A549 (cell line): ENCODE measurements at regions not wholly inside any gene's neighbourhood (a gene's known extent, or its start where the extent isn't known, plus 50 kb on each side); places are given as distances from the start of the nearest gene placed in this dataset.

Experiments used
- CEBPB ChIP-seq, 2 experiments: fragments of >200 bp in 1 of 2; sonication (Bioruptor Twin) in 1 of 2; formaldehyde crosslinking in 1 of 2; IDR thresholded peaks; 2 replicates each; pipeline ENCODE4 v1.6.1; 2012 to 2016
- GATA3 ChIP-seq: IDR thresholded peaks from 2 replicates; pipeline ENCODE4 v1.6.1; 2012; ENCODE audit warnings: borderline replicate concordance
- TF ChIP-seq, protein P1 (sequence below): IDR thresholded peaks from 2 replicates; pipeline ENCODE4 v1.6.1; 2012
- TF ChIP-seq, protein P2 (sequence below): fragments of >200 bp; sonication (Bioruptor Twin); formaldehyde crosslinking; IDR thresholded peaks from 3 replicates; pipeline ENCODE4 v1.5.1; 2016
- TF ChIP-seq, protein P3 (sequence below): fragments of 200-600 bp; sonication (generic); IDR thresholded peaks from 2 replicates; pipeline ENCODE4 v1.6.1; 2016; ENCODE audit warnings: antibody characterized with exemption, mild to moderate bottlenecking, moderate library complexity

DNA sequence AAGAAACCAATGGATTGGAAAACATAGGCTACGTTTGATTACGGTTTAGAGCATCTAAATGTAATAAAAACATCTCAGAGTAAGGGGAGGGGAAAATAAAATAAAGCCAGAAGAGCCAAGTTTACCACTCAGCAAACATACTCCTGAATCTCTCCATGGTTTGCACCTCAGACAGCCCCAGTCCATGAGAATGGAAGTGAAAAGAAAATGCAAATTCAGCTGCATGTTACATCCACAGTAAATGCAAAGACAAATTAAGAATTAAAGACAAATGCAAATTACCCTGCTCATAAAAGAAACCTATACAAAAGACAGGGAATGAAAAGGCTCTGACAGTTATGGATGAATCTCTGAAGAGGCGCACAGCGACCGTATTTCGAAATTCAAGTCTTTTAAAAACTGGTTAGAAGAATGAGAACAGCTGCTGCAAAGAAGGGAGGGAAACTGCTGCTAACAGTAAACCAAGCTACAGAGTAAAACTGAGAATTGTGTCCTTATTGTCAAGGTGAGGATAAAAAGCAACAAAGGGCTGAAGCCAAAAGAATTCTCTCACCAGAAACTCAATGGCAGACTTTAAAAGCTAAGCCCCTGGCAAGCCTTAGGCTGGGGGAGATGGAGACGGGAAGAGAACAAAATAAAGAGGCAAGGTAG is 197.9 kb upstream of the ACVR2A start:
- TF ChIP-seq GATA3 (no peak), CEBPB (IDR thresholded peaks at IDR 0.05) (no peak)
- TF ChIP-seq, protein P1, sequence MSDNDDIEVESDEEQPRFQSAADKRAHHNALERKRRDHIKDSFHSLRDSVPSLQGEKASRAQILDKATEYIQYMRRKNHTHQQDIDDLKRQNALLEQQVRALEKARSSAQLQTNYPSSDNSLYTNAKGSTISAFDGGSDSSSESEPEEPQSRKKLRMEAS: no peak
- TF ChIP-seq, protein P2, sequence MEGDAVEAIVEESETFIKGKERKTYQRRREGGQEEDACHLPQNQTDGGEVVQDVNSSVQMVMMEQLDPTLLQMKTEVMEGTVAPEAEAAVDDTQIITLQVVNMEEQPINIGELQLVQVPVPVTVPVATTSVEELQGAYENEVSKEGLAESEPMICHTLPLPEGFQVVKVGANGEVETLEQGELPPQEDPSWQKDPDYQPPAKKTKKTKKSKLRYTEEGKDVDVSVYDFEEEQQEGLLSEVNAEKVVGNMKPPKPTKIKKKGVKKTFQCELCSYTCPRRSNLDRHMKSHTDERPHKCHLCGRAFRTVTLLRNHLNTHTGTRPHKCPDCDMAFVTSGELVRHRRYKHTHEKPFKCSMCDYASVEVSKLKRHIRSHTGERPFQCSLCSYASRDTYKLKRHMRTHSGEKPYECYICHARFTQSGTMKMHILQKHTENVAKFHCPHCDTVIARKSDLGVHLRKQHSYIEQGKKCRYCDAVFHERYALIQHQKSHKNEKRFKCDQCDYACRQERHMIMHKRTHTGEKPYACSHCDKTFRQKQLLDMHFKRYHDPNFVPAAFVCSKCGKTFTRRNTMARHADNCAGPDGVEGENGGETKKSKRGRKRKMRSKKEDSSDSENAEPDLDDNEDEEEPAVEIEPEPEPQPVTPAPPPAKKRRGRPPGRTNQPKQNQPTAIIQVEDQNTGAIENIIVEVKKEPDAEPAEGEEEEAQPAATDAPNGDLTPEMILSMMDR: no peak
- TF ChIP-seq, protein P3, sequence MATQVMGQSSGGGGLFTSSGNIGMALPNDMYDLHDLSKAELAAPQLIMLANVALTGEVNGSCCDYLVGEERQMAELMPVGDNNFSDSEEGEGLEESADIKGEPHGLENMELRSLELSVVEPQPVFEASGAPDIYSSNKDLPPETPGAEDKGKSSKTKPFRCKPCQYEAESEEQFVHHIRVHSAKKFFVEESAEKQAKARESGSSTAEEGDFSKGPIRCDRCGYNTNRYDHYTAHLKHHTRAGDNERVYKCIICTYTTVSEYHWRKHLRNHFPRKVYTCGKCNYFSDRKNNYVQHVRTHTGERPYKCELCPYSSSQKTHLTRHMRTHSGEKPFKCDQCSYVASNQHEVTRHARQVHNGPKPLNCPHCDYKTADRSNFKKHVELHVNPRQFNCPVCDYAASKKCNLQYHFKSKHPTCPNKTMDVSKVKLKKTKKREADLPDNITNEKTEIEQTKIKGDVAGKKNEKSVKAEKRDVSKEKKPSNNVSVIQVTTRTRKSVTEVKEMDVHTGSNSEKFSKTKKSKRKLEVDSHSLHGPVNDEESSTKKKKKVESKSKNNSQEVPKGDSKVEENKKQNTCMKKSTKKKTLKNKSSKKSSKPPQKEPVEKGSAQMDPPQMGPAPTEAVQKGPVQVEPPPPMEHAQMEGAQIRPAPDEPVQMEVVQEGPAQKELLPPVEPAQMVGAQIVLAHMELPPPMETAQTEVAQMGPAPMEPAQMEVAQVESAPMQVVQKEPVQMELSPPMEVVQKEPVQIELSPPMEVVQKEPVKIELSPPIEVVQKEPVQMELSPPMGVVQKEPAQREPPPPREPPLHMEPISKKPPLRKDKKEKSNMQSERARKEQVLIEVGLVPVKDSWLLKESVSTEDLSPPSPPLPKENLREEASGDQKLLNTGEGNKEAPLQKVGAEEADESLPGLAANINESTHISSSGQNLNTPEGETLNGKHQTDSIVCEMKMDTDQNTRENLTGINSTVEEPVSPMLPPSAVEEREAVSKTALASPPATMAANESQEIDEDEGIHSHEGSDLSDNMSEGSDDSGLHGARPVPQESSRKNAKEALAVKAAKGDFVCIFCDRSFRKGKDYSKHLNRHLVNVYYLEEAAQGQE: no peak
